Activated CD4-positive, alpha-beta T cell treated with anti-CD3 and anti-CD28 coated beads, Interleukin-10, Interleukin-2, amounts not matched to agents 100 ng/mL and 50 ng/mL, durations not matched to agents 16 hours and 8 hours (primary cell): ENCODE measurements at regions not wholly inside any gene's neighbourhood (a gene's known extent, or its start where the extent isn't known, plus 50 kb on each side); places are given as distances from the start of the nearest gene placed in this dataset.

Experiments
- DNase-seq: peaks from one replicate; pipeline ENCODE4 v3.0.0-alpha.2; 2020

- DNase-seq: no peak
These were observed 140.2 kb upstream of the PPP2R2D start for GRCh38 chr10:131760416-131761166.

- no peak for DNase-seq
These were observed 137.8 kb upstream of the PPP2R2D start for GRCh38 chr10:131762789-131763696.

DNA sequence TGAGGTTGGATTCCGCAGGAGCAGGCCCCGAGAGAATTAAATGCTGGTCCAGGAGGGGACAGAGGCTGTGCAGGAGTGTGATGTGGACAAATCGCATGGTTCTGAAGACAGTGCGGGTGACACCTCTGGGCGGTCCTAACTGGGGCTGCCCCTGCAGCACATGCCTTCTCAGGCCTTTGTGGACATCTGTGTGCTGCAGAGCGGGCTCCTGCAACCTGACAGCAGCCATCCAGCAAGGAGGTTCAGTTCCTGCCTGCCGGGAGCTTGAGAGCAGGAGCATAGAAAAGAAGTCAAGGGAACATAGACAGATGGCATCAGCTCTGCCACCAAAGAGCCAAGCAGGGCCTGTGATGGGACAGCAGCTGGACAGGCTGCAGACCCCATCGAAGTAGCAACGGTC is 135.9 kb upstream of the PPP2R2D start:
- no peak for DNase-seq

- no peak for DNase-seq
These were observed 134.7 kb upstream of the PPP2R2D start for GRCh38 chr10:131766096-131766495.

DNA sequence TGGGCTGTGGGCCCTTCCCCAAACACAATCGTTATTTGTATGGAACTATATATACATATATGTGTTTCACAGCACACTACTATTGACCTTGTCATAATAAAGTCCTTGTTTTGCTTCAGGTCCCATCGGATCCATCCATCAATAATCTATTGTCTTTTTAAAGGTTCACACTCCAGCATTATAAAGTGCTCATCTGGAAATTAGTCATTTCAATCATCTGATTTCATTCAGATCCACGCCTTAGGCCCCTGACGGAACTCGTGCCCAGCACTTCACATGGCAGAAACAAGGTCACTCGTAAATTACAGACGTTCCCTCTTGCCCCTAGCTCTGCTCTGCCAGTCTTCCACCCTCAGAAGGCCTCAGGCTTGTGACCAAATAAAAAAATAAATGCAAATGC is 133.1 kb upstream of the PPP2R2D start:
- no peak for DNase-seq

DNA sequence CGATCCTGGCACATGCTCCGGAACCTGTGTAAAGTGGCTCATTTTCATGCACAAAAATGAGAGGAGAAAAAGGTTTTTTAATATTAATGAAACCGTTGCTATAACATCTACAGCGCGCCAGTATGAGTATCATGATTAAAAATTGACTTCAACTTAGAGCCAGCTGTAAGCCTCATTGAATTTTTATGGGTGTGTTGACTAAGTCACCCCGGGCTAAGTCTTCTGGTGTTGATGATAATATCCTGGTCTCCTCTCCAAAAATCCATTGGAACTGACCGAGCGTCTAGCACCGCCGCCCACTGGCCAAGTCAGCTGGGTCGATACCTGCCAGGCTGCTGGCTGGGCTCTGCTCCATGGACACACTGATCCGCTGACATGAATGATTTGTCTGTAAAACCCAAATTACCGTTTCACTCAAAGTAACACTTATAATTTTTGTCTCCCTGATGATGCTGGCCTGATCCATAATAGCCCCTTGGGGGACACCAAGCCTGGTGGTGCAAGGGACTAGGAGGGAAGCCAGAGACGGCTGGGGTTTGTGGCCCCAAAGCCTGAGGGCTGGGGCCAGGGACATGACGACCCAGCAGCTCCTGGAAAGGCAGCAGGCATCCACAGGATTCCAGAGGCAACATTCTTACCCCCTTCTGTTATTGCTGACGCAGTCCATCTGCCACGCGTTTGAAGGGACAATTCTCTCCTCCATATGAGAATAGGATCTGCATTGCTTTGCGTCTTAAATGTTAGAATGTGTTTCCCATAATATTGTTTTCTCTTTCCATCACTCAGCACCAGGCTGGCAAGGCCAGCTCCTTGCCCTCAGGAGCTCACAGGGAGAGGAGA is 131.0 kb upstream of the PPP2R2D start:
- no peak for DNase-seq

DNA sequence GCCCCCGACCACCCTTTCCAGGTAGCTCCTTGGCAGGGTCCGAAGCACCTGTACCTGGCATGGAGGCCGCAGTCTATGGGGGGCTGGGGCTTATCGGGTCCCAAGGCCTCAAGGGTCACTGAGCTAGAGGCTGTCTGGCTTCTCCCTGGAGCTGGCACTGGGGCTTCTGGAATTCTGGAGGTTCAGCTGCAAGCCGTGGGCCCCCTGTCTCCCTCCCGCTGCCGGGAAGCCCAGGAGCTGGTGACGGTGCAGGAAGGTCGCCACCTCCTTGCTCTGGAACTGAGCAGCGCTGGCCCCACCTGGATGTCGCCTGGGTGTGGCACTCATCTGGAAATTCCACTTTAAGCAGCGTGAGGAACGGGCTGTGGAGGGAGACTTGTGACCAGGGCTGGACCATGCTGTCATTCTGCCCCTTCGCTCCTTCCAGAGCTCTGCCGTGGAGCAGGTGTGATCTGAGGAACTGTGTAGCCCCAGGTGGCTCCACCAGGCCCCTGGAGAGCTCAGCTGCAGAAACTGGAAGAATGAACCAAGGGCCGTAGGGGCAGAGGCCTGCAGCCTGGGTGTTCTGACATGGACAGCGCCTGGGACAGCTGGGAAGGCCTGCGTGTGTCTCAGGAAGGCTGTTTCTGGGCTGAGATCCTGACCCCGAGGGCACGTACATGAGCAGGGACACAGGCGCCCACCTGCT is 129.7 kb upstream of the PPP2R2D start:
- DNase-seq: no peak

- DNase-seq: no peak
These were observed 129.0 kb upstream of the PPP2R2D start for GRCh38 chr10:131771634-131772358.

- DNase-seq: no peak
These were observed 128.4 kb upstream of the PPP2R2D start for GRCh38 chr10:131772441-131772840.

- DNase-seq: no peak
These were observed 127.2 kb upstream of the PPP2R2D start for GRCh38 chr10:131773370-131774343.

DNA sequence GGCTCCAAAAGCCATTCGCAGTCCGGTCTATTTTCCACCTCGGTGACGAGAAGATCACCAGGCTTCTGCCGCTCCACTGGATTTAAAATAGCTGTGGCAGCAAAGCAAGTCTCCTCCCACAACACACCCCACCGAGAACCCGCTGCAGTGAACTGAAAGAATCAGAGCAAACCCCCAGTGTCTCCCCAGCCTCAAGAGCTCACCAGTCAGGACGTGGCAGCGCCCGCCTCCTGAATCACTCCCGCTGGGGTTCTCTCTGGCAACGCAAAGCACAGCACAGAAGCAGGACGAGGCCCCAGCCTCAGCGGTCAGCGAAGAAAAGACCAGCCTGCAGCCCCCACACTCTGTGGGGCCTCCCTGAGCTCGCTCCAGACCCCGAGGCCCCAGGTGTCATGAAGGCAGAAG is 126.1 kb upstream of the PPP2R2D start:
- no peak for DNase-seq

DNA sequence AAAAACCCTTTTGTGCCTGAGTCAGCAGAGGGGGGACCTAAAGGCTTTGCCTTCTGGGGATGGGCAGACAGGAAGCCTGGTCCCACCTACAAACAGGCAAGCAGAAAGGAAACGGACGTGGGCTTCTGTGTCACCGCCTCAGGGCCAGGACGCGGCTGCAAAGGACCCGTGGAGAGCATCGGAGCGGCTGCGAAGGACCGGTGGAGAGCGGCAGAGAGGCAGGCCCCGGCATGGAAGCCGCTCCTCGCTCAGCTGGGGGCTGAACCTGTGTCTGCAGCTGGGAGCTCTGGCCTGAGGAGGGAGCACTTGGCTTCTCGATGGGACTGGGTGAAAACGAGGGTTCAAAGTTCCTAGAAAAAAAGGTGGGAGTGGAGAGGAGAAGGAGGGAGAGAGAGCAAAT is 125.4 kb upstream of the PPP2R2D start:
- no peak for DNase-seq

DNA sequence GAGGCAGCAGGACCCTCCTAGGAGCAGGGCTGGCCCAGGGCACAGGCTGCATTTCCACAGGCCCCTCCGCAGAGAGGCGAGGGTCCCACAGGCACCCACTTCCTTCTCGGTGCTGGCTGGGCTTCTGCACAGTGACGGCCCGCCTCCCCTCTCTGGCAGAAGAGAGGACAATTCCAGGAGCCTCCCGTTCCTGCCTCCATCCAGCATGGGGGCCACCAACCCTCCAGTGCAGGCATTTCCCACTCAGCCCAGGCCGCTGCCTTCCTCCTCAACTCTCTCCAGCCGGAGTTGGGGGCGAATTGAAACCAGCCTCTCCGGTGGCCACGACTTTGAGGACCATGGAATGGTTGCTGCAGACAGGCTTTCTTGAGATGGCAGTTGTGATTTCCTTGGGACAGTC is 125.0 kb upstream of the PPP2R2D start:
- no peak for DNase-seq

DNA sequence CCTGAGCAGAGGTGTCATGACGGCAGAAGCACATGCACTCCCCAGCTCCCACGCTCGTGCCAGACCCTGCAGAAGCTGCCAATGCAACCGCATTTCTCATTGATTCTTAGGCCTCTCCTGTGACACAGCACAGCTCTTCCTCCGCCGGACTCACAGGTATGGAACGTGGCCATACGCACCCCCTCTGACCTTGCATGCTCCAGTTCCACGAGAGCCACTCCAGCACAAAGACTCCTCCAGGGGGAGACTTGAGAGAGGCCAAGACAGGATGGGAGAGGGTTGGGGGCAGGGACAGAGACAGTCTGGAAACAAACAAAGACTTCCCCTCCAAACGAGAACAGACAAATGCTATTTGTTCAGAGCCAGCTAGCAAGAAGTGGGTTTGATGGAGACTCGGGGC is 124.3 kb upstream of the PPP2R2D start:
- DNase-seq: no peak

DNA sequence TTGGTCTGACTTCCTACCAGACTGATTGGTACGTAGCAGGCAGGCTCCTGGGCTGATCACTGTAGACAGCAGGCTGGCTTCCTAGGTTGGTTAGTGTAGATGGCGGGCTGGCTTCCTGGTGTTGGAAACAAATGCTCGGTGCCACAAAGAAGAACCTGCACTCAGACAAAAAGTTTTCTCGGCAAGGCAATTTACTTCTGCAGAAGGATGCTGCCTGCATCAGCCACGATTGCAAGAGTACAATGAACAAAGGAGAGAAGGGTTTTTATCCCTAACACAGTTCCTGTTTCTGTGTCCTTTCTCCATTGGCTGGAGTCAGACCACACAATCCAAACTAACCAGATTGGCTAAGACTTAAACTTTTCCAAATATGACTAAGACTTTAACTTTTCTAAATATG is 123.6 kb upstream of the PPP2R2D start:
- no peak for DNase-seq

- no peak for DNase-seq
These were observed 122.9 kb upstream of the PPP2R2D start for GRCh38 chr10:131777921-131778320.

- DNase-seq: no peak
These were observed 122.4 kb upstream of the PPP2R2D start for GRCh38 chr10:131778385-131778784.

DNA sequence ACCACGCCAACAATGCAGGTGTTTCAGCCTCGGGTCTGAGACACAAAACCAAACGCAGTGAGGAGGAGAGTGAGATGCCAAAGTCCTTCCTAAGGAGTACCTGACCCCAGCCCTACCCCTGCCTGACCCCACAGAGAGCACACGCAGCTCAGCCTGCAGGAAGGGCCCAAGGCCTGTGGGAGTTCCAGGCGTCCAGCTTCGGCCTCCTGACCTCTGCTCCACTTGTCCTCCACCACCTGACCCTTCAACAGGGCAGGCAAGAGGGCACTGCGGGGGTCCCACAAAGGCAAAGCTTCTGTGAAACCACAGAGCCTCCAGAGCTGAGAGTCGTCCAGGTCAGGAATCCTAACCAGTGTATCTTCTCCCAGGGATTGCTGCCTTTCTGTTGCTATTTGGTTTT is 122.0 kb upstream of the PPP2R2D start:
- DNase-seq: no peak

GRCh38 chr10:131779661-131780394 is 121.0 kb upstream of the PPP2R2D start:
- DNase-seq: no peak

GRCh38 chr10:131781076-131781475 is 119.7 kb upstream of the PPP2R2D start:
- DNase-seq: no peak
